ENCODE measurements at regions not wholly inside any gene's neighbourhood (a gene's known extent, or its start where the extent isn't known, plus 50 kb on each side); places are given as distances from the start of the nearest gene placed in this dataset.

DNA sequence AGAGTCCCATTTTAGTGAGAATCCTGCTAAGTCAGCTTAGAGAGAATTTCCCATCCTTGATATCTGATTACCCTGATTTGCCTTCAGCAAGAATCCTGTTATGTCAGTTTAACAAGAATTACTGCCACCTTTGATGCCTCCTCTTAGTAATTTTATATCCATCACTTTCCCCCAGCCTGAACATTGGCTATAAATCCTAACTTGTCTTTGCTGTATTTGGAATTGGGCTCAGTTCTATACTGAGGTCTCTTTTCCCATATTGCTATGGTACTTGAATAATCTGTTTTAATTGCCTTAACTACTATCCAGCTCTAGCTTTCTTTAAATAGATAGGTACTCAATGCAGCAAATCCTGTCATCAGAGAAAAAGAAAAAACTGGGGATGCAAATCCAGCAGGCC is 842.0 kb upstream of the ADAMTS5 start:
- dilution Hi-C loops (cut with MboI; ENCODE audit: extremely low pct_ligation_motif_present, low sequenced_read_pairs) = no loop called here
- Histone ChIP-seq H2AFZ (ENCODE audit: low read depth, low read length) (no peak overlapping the region), H3K36me3 (ENCODE audit: control insufficient read depth in 2 of 2, extremely low read depth in 1 of 2, insufficient read depth in 2 of 2, low read length in 2 of 2) (no peaks in the 10 kb centered on the region), H3K27me3 (ENCODE audit: control insufficient read depth in 2 of 2, insufficient read depth in 2 of 2, low read length in 2 of 2) (no peaks in the 10 kb centered on the region), H3K27ac (ENCODE audit: insufficient read depth, low read depth, low read length) (no peak overlapping the region), H3K4me1 (ENCODE audit: control insufficient read depth, extremely low read depth, insufficient read depth, low read length) (no peaks in the 10 kb centered on the region), H3K9me3 (replicated peaks; ENCODE audit: control insufficient read depth, insufficient read depth, low read length) (no peaks in the 10 kb centered on the region), H3K9me1 (replicated peaks; ENCODE audit: control insufficient read depth, extremely low read depth, insufficient read depth, low read length) (no peaks in the 10 kb centered on the region), H3K9ac (replicated peaks; ENCODE audit: extremely low read depth, insufficient read depth, low read length) (no peak overlapping the region), H3K4me3 (replicated peaks in 1 of 3; ENCODE audit: insufficient read depth in 1 of 3, low read depth in 1 of 3, low read length in 3 of 3) (no peak overlapping the region), H4K20me1 (replicated peaks; ENCODE audit: control insufficient read depth, extremely low read depth, insufficient read depth, low read length) (no peaks in the 10 kb centered on the region), H3K79me2 (ENCODE audit: control insufficient read depth, insufficient read depth, low read length) (no peaks in the 10 kb centered on the region), H3K4me2 (ENCODE audit: insufficient read depth, low read length) (no peak overlapping the region)
- TF ChIP-seq MAX (IDR thresholded peaks at IDR 0.05; ENCODE audit: insufficient read depth, insufficient read length) = no peak
- TF ChIP-seq FOS (IDR thresholded peaks at IDR 0.05; ENCODE audit: borderline replicate concordance, insufficient read depth, low read length) = no peak
- TF ChIP-seq MYC (IDR thresholded peaks at IDR 0.05; ENCODE audit: low read depth, low read length) = no peak
- TF ChIP-seq GATA2 (IDR thresholded peaks at IDR 0.05; ENCODE audit: insufficient read depth, insufficient read length, low read depth, low read length) = no peak
- TF ChIP-seq JUN (IDR thresholded peaks at IDR 0.05; ENCODE audit: borderline replicate concordance, insufficient read depth, insufficient read length, low read depth) = no peak
- TF ChIP-seq CTCF (IDR thresholded peaks at IDR 0.05; ENCODE audit: extremely low read depth in 1 of 2, insufficient read depth in 1 of 2, low read depth in 1 of 2, low read length in 2 of 2) = no peak
- TF ChIP-seq POLR2AphosphoS5 (IDR thresholded peaks at IDR 0.05; ENCODE audit: insufficient read depth, low read depth, low read length) = no peak
- TF ChIP-seq POLR2A (IDR thresholded peaks at IDR 0.05; ENCODE audit: low read depth, low read length) = no peak
- TF ChIP-seq EZH2 (IDR thresholded peaks at IDR 0.05; ENCODE audit: borderline replicate concordance, low read depth, low read length, severe bottlenecking) = no peak
- no TSS peak for BruUV-seq (replicated peaks)
- POLR2A ChIA-PET = no interaction called here
- CTCF ChIA-PET = no interaction called here
- FAIRE-seq = no peak
- intact Hi-C loops (cut with micrococcal nuclease) = no loop called here
- no peak for DNase-seq (ENCODE audit: low read depth, low spot score)
